ENCODE measurements at regions not wholly inside any gene's neighbourhood (a gene's known extent, or its start where the extent isn't known, plus 50 kb on each side); places are given as distances from the start of the nearest gene placed in this dataset.

DNA sequence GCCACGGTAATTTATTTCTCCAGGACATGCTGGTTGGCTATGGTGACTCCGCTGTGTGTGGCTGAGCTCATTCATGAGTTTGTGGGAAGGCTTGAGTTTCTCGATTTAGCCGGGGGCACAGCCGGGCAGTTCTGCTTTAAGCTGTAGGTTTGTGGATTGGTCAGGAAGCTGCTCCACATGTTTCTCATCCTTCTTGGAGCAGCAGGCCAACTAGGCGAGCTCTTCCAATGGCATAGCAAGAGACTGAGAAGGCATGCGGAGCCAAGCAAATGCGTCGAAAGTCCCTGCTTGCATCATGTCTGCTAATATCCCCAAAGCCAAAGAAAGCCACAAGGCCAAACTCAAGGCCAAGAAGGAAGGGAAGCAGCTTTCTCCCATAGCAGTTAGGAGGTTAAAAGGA lies 71.6 kb upstream of the GREM2 start:
- TF ChIP-seq, protein P1, sequence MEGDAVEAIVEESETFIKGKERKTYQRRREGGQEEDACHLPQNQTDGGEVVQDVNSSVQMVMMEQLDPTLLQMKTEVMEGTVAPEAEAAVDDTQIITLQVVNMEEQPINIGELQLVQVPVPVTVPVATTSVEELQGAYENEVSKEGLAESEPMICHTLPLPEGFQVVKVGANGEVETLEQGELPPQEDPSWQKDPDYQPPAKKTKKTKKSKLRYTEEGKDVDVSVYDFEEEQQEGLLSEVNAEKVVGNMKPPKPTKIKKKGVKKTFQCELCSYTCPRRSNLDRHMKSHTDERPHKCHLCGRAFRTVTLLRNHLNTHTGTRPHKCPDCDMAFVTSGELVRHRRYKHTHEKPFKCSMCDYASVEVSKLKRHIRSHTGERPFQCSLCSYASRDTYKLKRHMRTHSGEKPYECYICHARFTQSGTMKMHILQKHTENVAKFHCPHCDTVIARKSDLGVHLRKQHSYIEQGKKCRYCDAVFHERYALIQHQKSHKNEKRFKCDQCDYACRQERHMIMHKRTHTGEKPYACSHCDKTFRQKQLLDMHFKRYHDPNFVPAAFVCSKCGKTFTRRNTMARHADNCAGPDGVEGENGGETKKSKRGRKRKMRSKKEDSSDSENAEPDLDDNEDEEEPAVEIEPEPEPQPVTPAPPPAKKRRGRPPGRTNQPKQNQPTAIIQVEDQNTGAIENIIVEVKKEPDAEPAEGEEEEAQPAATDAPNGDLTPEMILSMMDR (IDR thresholded peaks at IDR 0.05): no peak
- TF ChIP-seq POLR2A (IDR thresholded peaks at IDR 0.05): no peak

Data from testis (tissue), 2 donors.